HUDEP-2 (cell line): ENCODE measurements at regions not wholly inside any gene's neighbourhood (a gene's known extent, or its start where the extent isn't known, plus 50 kb on each side); places are given as distances from the start of the nearest gene placed in this dataset.

Experiments used
- DNase-seq, 76 experiments: peaks; one replicate each; lab custom pipeline; 2025; ENCODE audit not compliant: unreplicated experiment in 76 of 76; lab: John Stamatoyannopoulos, UW

- DNase-seq = no peak
These were observed 469.8 kb downstream of the ACTL7B start for GRCh38 chr9:108386032-108386431.

DNA sequence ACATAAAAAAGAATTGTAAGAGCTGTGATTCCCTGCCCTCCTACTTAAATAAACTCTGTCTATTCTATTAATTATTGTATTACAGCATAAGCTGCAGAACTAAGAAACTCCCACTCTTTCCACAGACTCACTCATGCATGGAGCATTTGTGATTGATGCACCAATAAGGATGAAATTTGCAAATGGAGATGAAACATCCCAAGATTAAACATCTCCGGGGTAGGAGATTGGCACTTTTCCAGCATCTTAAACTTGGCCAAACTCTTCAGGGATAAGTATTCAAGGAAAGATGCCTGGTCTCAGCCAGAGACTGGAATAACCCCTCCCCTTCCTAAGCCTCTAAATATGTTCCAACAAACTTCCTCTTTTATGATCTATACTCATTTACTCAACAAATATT, 472.0 kb downstream of the ACTL7B start:
- no peak for DNase-seq

DNA sequence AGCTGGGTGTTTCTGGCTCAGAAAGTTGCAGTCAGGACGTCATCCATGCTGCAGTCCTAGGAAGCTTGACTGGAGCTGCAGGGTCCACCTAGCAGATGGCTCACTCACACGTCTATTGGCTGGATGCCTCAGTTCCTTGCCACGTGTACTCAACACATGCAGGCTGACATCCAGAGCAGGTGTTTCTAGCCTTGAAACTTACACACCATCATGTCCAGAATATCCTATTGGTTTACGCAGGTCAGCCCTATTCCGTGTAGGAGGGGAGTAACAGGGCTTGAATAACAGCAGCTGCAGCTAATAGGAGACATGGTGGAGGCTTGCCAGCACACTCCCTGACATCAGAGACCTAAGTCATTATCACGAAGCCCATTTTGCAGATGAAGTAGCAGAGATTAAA, 473.5 kb downstream of the ACTL7B start:
- no peak for DNase-seq

DNA sequence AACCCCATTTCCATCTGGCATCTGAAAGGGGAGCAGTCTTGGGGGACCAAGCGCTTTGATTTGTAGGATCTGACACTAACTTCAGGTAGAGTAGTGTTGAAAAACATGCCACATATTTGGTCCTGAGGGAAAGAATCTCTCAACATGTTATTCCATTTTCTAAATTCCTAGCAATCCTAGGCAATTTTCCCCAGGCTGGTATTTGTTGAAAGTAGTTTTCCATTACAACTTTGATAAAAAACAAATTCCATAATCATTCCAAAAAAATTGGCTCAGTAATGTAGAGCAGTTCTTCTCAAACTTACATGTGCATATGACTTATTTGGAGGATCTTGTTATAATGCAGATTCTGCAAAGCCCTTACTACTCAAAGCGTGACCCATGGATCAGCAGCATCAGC, 477.9 kb downstream of the ACTL7B start:
- DNase-seq = no peak

DNA sequence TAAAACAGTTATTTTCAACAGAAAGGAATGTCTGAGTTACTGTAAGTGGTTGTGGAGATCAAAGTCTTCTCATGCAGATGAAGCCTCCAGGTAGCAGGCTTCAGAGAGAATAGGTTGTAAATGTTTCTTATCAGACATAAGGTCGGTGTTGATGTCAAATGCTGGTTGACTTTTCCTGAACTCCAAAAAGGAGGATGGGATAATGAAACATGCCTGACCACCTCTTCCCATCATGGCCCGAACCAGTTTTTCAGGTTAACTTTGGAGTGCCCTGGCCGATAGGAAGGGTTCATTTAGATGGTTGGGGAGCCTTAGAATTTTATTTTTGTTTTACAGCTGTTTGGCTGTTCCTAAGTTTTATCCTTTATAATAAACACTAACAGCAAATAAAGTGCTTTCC, 478.4 kb downstream of the ACTL7B start:
- DNase-seq = no peak

- no peak for DNase-seq
These were observed 479.6 kb downstream of the ACTL7B start for GRCh38 chr9:108376140-108376539.

GRCh38 chr9:108374626-108375025, 481.2 kb downstream of the ACTL7B start:
- DNase-seq = no peak

DNA sequence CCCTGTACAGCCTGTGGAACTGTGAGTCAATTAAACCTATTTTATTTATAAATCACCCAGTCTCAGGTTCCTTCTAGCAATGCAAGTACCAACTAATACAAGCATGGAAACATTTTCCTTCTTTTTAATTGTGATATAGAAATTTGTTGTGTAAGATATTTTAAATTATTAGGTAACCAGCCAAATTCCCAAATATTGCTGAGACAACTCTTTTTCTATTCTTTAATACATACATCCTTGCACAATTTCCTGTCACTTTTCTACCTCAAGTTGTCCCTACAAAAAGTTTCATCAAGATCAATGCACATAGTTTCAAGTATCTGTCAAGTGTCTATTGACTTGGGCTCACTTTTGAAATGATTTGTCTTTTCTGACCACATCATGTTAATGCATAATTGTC, 488.6 kb downstream of the ACTL7B start:
- DNase-seq = no peak

DNA sequence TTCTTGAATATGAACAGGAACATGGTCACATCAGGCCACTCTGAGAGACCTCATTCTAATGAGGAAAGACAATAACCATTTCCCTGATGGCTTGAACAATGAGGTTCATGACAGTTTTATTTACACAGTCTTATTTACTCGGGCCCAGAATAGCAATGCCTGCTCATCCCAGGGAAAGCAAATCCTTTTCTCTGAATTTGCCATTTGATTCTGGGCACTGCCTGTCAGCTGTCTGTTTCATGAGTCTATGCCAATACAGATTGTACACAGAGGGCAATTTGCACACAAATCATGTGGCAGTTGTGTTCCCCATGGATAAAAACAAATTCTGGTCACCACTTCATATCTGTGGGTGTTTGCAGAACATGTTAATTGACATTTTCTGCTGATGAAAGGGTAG, 492.5 kb downstream of the ACTL7B start:
- DNase-seq = no peak

GRCh38 chr9:108360304-108360703, 495.5 kb downstream of the ACTL7B start:
- no peak for DNase-seq

DNA sequence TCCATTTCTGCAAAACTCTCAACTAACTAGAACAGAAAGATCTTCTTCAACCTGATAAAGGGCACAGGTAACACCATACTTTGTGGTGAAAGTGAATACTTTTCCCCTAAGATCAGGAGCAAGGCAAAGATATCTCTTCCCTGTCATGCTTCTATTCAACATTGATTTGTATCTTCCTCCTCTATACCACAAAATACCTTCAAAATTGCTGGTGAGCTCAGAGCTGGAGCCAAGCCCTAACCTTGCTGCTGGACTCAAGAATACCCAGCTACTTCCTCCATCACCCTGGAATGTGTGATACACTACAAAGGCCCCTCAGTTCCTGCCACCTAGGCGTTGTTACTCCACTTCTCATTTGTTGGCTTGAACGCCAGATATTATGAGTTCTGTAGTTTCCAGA, 499.0 kb downstream of the ACTL7B start:
- no peak for DNase-seq

DNA sequence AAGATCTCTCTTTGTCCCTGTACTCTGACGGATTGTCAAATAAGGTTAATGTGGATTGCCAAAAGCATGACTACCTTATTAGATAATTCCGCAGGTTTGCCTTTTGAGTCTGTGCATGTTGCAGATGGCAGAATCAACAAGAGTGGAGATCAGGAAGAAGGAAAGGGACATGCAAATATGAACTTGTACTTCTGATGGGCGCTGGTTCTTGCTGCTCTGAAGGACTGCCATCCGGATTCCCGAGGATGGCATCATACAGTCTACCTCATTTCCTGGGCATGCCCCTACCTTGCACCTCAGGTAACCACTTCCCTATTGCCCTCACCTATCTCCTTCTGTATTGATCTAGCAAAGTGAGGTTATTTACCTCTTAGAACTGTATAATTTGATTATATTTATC, 504.2 kb downstream of the ACTL7B start:
- DNase-seq = no peak

- DNase-seq = no peak
These were observed 508.2 kb downstream of the ACTL7B start for GRCh38 chr9:108347463-108348188.

GRCh38 chr9:108345826-108346225, 510.0 kb downstream of the ACTL7B start:
- DNase-seq = no peak

- DNase-seq = no peak
These were observed 516.5 kb downstream of the ACTL7B start for GRCh38 chr9:108339251-108339650.

DNA sequence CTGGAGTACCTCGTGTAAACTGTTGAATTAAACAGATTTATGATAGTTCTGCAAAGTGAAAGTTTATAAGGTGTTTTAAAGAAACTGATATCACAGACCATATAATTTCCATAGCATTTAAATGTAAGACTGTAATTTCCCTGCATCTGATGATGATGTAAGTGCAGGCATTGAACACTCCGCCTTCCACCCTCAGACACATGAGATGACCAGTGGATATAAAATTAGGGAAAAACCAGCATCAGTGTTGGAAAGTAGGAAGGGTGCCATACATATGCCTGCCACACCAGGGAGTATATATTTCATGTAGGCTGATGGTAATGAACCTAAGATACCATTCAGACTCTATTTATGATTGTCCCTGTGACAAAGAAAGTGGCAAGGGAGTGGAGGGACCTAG, 519.2 kb downstream of the ACTL7B start:
- DNase-seq = no peak

DNA sequence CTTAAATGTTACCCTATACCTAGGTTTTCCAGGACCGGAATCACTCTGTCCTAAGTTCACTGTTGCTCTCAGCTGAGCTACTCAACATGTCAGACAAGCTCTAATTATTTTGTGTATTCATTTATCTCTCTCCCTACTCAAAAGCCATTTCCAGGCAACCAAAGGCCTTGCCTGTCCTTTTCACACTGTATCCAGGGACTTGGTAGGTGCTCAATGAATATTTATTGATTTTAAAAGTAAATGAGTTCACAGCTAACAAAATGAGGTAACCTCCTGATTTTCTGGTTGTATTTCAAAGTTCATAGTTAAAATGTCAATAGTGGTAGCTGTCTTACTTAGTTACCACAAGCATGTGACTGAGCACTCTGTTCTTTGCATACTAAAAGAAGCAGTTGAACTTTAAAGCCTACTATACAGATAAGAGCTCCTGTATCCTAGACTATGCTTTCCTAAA, 522.2 kb downstream of the ACTL7B start:
- no peak for DNase-seq

GRCh38 chr9:108331596-108331995, 524.2 kb downstream of the ACTL7B start:
- DNase-seq = no peak

- no peak for DNase-seq
These were observed 530.4 kb downstream of the ACTL7B start for GRCh38 chr9:108325406-108325805.

GRCh38 chr9:108323615-108324014, 532.2 kb downstream of the ACTL7B start:
- DNase-seq = no peak

GRCh38 chr9:108322326-108323098, 533.3 kb downstream of the ACTL7B start:
- DNase-seq = no peak

DNA sequence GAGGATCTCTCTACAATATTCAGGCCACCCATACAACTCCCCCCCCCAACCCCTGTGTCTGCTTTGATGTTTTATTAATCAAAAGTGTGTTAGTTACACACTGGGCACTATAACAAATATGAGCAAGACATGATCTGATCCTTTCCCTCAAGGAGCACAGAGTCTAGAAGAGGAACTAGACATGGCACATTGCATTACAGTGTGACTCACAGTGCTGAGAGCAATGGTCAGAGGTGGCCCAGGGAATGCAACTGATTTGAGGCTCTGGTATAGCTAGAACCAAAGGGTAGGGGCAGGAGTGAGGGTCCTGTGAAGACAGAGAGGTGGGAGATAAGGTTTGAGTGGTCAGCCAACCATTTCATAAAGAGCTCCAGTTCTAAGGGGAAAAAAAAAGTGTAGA, 539.2 kb downstream of the ACTL7B start:
- no peak for DNase-seq
